Left cardiac atrium (tissue), 4 donors: ENCODE measurements at regions not wholly inside any gene's neighbourhood (a gene's known extent, or its start where the extent isn't known, plus 50 kb on each side); places are given as distances from the start of the nearest gene placed in this dataset.
A peak's percentile ranks its signal among the peaks of the same experiment; 100 is the strongest.

ENCODE experiments used
- ATAC-seq, 2 donors: fragments of 200-7000 bp; cut with Tn5 transposase; one replicate each; pipeline ENCODE4 v1.9.1; 2020; ENCODE audit warnings: mild to moderate bottlenecking in 2 of 2, moderate library complexity in 2 of 2
- DNase-seq: peaks from one replicate; pipeline ENCODE4 v3.0.0-alpha.2; 2020
- intact Hi-C, 2 donors: fragments of 100-400 bp; cut with DNase I; formaldehyde crosslinking; loops; one replicate each; pipeline versions ENCODE4 v1.14.1 to v1.15.1; 2022 to 2023
- donor health status: DM: no; HTN: yes; CAD: no.
- donor health status: DM: no; HTN: yes; CAD: no; lungs with severe emphysema.
- donor health status: DM: yes; HTN: yes; CAD: no.
- donor health status: Dilated cardiomyopathy.

GRCh38 chr5:57340681-57341080 lies 141.9 kb downstream of the ACTBL2 start:
- intact Hi-C loops: no loop called here
- DNase-seq (no peak), ATAC-seq (no peak)

GRCh38 chr5:57339521-57339920 lies 143.1 kb downstream of the ACTBL2 start:
- no peak for ATAC-seq
- intact Hi-C loops: no loop called here
- no peak for DNase-seq

GRCh38 chr5:57338868-57339340 lies 143.7 kb downstream of the ACTBL2 start:
- ATAC-seq (peak in 1 of 2 donors; percentile 53), DNase-seq (no peak)
- intact Hi-C loops: no loop called here

GRCh38 chr5:57338068-57338867 lies 144.3 kb downstream of the ACTBL2 start:
- intact Hi-C loops: no loop called here
- DNase-seq (no peak), ATAC-seq (peak in 1 of 2 donors; percentile 41)

- intact Hi-C loops: no loop called here
- no peak for ATAC-seq
- DNase-seq: no peak
Observed at GRCh38 chr5:57335092-57335660, 147.4 kb downstream of the ACTBL2 start.

- no peak for DNase-seq
- no peak for ATAC-seq
- intact Hi-C loops: no loop called here
Observed at GRCh38 chr5:57334475-57334874, 148.1 kb downstream of the ACTBL2 start.

- DNase-seq: no peak
- intact Hi-C loops: no loop called here
- peak in 1 of 2 donors; percentile 57 for ATAC-seq
Observed at GRCh38 chr5:57332361-57332760, 150.2 kb downstream of the ACTBL2 start.

- intact Hi-C loops: no loop called here
- peak in 1 of 2 donors; percentile 54 for ATAC-seq
- DNase-seq: no peak
Observed at GRCh38 chr5:57327561-57328367, 153.9 kb downstream of the GPBP1 start.

- intact Hi-C loops: no loop called here
- no peak for DNase-seq
Observed at GRCh38 chr5:57325678-57326397, 152.0 kb downstream of the GPBP1 start.

GRCh38 chr5:57324861-57325260 lies 151.0 kb downstream of the GPBP1 start:
- ATAC-seq (peak; percentile 53 to 67), DNase-seq (no peak)

More at GRCh38 chr5:57325678-57326397, 152.0 kb downstream of the GPBP1 start:
- no peak for ATAC-seq

GRCh38 chr5:57324181-57324580 lies 150.3 kb downstream of the GPBP1 start:
- intact Hi-C loops: no loop called here
- no peak for ATAC-seq
- no peak for DNase-seq

More at GRCh38 chr5:57324861-57325260, 151.0 kb downstream of the GPBP1 start:
- intact Hi-C loops: no loop called here

GRCh38 chr5:57320582-57320981 lies 146.7 kb downstream of the GPBP1 start:
- intact Hi-C loops: no loop called here

GRCh38 chr5:57319628-57320027 lies 145.8 kb downstream of the GPBP1 start:
- intact Hi-C loops: no loop called here
- DNase-seq (no peak), ATAC-seq (no peak)

More at GRCh38 chr5:57320582-57320981, 146.7 kb downstream of the GPBP1 start:
- no peak for DNase-seq
- no peak for ATAC-seq

GRCh38 chr5:57318251-57318650 lies 144.4 kb downstream of the GPBP1 start:
- ATAC-seq (no peak), DNase-seq (no peak)
- intact Hi-C loops: no loop called here

GRCh38 chr5:57317341-57317740 lies 143.5 kb downstream of the GPBP1 start:
- ATAC-seq: no peak
- intact Hi-C loops: no loop called here
- no peak for DNase-seq

GRCh38 chr5:57316798-57317327 lies 143.0 kb downstream of the GPBP1 start:
- ATAC-seq (peak; percentile 15 to 56), DNase-seq (no peak)
- intact Hi-C loops: no loop called here

- no peak for ATAC-seq
- intact Hi-C loops: no loop called here
- DNase-seq: no peak
Observed at GRCh38 chr5:57315941-57316340, 142.1 kb downstream of the GPBP1 start.
